ENCODE measurements at regions not wholly inside any gene's neighbourhood (a gene's known extent, or its start where the extent isn't known, plus 50 kb on each side); places are given as distances from the start of the nearest gene placed in this dataset.

- H3K9me3 ChIP-seq (ENCODE audit: control insufficient read depth in 1 of 2, insufficient read depth in 1 of 2, low read depth in 1 of 2, low read length in 2 of 2), result no peaks in the 10 kb centered on the region
- no peak overlapping the region for H2AFZ ChIP-seq (ENCODE audit: low read depth, low read length, poor library complexity, severe bottlenecking)
- CTCF ChIA-PET, result no interaction called here
- H3K36me3 ChIP-seq (ENCODE audit: control insufficient read depth in 1 of 2, insufficient read depth in 2 of 2, low read length in 2 of 2), result no peaks in the 10 kb centered on the region
- TF ChIP-seq CTCF (IDR thresholded peaks at IDR 0.05 in 2 of 3, conservative IDR thresholded peaks at IDR 0.05 in 1 of 3; ENCODE audit: borderline replicate concordance in 1 of 3, insufficient read depth in 1 of 3, low read depth in 2 of 3, low read length in 2 of 3), result no peak
- intact Hi-C loops (cut with micrococcal nuclease), result no loop called here
- no peaks in the 10 kb centered on the region for H4K20me1 ChIP-seq (ENCODE audit: insufficient read depth)
- H3K9ac ChIP-seq (ENCODE audit: low read length), result no peak overlapping the region
- H3K4me1 ChIP-seq (ENCODE audit: control insufficient read depth in 1 of 2, insufficient read depth in 2 of 2, low read length in 2 of 2), result no peaks in the 10 kb centered on the region
- ATAC-seq (no peak), DNase-seq (ENCODE audit: low read depth, low spot score) (no peak)
- POLR2A ChIA-PET, result no interaction called here
- H3K79me2 ChIP-seq (ENCODE audit: insufficient read depth, low read length), result no peaks in the 10 kb centered on the region
- no peak overlapping the region for H3K4me2 ChIP-seq (ENCODE audit: low read length)
- H3K27me3 ChIP-seq (ENCODE audit: insufficient read depth, low read length), result no peaks in the 10 kb centered on the region
- H3K9me2 ChIP-seq (ENCODE audit: insufficient read depth), result no peaks in the 10 kb centered on the region
- RAD21 ChIA-PET (ENCODE audit: low non-redundant PET in 1 of 2, low total read pairs in 2 of 2, uncharacterized antibody in 2 of 2, unreplicated experiment in 2 of 2), result no interaction called here
- no TSS peak for BruUV-seq (replicated peaks)
- no peak overlapping the region for H3K27ac ChIP-seq (ENCODE audit: low read depth, low read length)
- no peak overlapping the region for H3K4me3 ChIP-seq (replicated peaks in 1 of 2; ENCODE audit: low read depth in 1 of 2, low read length in 2 of 2)
Measured at GRCh38 chr12:42935090-42935489, 345.5 kb upstream of the PRICKLE1 start.

- Histone ChIP-seq H3K27ac (ENCODE audit: low read depth, low read length) (no peak overlapping the region), H3K9me2 (ENCODE audit: insufficient read depth) (no peaks in the 10 kb centered on the region), H4K20me1 (ENCODE audit: insufficient read depth) (no peaks in the 10 kb centered on the region), H3K9me3 (ENCODE audit: control insufficient read depth in 1 of 2, insufficient read depth in 1 of 2, low read depth in 1 of 2, low read length in 2 of 2) (no peaks in the 10 kb centered on the region), H3K4me2 (ENCODE audit: low read length) (no peak overlapping the region), H3K27me3 (ENCODE audit: insufficient read depth, low read length) (no peaks in the 10 kb centered on the region), H3K36me3 (ENCODE audit: control insufficient read depth in 1 of 2, insufficient read depth in 2 of 2, low read length in 2 of 2) (no peaks in the 10 kb centered on the region), H3K4me3 (replicated peaks in 1 of 2; ENCODE audit: low read depth in 1 of 2, low read length in 2 of 2) (no peak overlapping the region), H2AFZ (ENCODE audit: low read depth, low read length, poor library complexity, severe bottlenecking) (no peak overlapping the region), H3K9ac (ENCODE audit: low read length) (no peak overlapping the region), H3K79me2 (ENCODE audit: insufficient read depth, low read length) (no peaks in the 10 kb centered on the region), H3K4me1 (ENCODE audit: control insufficient read depth in 1 of 2, insufficient read depth in 2 of 2, low read length in 2 of 2) (no peaks in the 10 kb centered on the region)
- ChIA-PET CTCF (no interaction called here), RAD21 (ENCODE audit: low non-redundant PET in 1 of 2, low total read pairs in 2 of 2, uncharacterized antibody in 2 of 2, unreplicated experiment in 2 of 2) (no interaction called here), POLR2A (no interaction called here)
- no TSS peak for BruUV-seq (replicated peaks)
- intact Hi-C loops (cut with micrococcal nuclease), result no loop called here
- ATAC-seq, result no peak
- TF ChIP-seq ELF1 (IDR thresholded peaks at IDR 0.05; ENCODE audit: borderline replicate concordance, low read depth) (no peak), EZH2 (IDR thresholded peaks at IDR 0.05) (no peak), POLR2A (IDR thresholded peaks at IDR 0.05; ENCODE audit: borderline replicate concordance, extremely low read depth, insufficient read depth, insufficient read length) (no peak), EGR1 (IDR thresholded peaks at IDR 0.05; ENCODE audit: low read depth) (no peak), CBX3 (IDR thresholded peaks at IDR 0.05; ENCODE audit: low read depth) (no peak), MAX (IDR thresholded peaks at IDR 0.05) (no peak), POLR2AphosphoS5 (IDR thresholded peaks at IDR 0.05; ENCODE audit: low read depth, low read length) (no peak), ZNF274 (IDR thresholded peaks at IDR 0.05; ENCODE audit: low read depth, low read length) (no peak), FOSL1 (IDR thresholded peaks at IDR 0.05; ENCODE audit: low read depth) (no peak), SRF (IDR thresholded peaks at IDR 0.05; ENCODE audit: low read depth) (no peak), CEBPB (IDR thresholded peaks at IDR 0.05; ENCODE audit: low read depth) (no peak), JUND (IDR thresholded peaks at IDR 0.05) (no peak), YY1 (IDR thresholded peaks at IDR 0.05; ENCODE audit: extremely low read depth, insufficient replicate concordance, low read depth, low read length) (no peak)
- TF ChIP-seq, protein P1, sequence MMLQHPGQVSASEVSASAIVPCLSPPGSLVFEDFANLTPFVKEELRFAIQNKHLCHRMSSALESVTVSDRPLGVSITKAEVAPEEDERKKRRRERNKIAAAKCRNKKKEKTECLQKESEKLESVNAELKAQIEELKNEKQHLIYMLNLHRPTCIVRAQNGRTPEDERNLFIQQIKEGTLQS (IDR thresholded peaks at IDR 0.05), result no peak
- TF ChIP-seq, protein P2, sequence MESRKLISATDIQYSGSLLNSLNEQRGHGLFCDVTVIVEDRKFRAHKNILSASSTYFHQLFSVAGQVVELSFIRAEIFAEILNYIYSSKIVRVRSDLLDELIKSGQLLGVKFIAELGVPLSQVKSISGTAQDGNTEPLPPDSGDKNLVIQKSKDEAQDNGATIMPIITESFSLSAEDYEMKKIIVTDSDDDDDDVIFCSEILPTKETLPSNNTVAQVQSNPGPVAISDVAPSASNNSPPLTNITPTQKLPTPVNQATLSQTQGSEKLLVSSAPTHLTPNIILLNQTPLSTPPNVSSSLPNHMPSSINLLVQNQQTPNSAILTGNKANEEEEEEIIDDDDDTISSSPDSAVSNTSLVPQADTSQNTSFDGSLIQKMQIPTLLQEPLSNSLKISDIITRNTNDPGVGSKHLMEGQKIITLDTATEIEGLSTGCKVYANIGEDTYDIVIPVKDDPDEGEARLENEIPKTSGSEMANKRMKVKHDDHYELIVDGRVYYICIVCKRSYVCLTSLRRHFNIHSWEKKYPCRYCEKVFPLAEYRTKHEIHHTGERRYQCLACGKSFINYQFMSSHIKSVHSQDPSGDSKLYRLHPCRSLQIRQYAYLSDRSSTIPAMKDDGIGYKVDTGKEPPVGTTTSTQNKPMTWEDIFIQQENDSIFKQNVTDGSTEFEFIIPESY (IDR thresholded peaks at IDR 0.05; ENCODE audit: extremely low read depth, insufficient replicate concordance, low read length), result no peak
- DNase-seq (ENCODE audit: low read depth, low spot score), result no peak
Measured at GRCh38 chr12:42933461-42934081, 344.0 kb upstream of the PRICKLE1 start.
